Prostate gland (tissue), 2 donors: ENCODE measurements at regions not wholly inside any gene's neighbourhood (a gene's known extent, or its start where the extent isn't known, plus 50 kb on each side); places are given as distances from the start of the nearest gene placed in this dataset.
"Not testable (repeated sequence)": the region's sequence is repeated elsewhere in the genome, so short reads cannot be mapped to it uniquely, and the experiment has no call there.

Experiments
- CTCF ChIP-seq, 4 experiments: fragments of 200-600 bp in 2 of 4; fragments of 450-650 bp in 2 of 4; sonication (generic) in 2 of 4; IDR thresholded peaks; 1 replicate in 3 of 4; 2 replicates in 1 of 4; pipeline ENCODE4 v1.5.1; 2016 to 2019; ENCODE audit warnings: antibody characterized with exemption in 4 of 4, mild to moderate bottlenecking in 2 of 4, moderate library complexity in 2 of 4
- POLR2AphosphoS5 ChIP-seq: sonication (generic); formaldehyde crosslinking; IDR thresholded peaks from one replicate; pipeline ENCODE4 v1.6.1; 2017; ENCODE audit warnings: antibody characterized with exemption

GRCh38 chr3:21204122-21204521, 546.9 kb downstream of the ZNF385D start:
- not testable (repeated sequence) for TF ChIP-seq CTCF (IDR thresholded peaks at IDR 0.05); POLR2AphosphoS5
